Chondrocyte (in vitro differentiated cells): ENCODE measurements at regions not wholly inside any gene's neighbourhood (a gene's known extent, or its start where the extent isn't known, plus 50 kb on each side); places are given as distances from the start of the nearest gene placed in this dataset.

ENCODE experiments used
- DNase-seq: peaks from one replicate; pipeline ENCODE4 v3.0.0; 2021; ENCODE audit warnings: mixed read lengths, low spot score
- H3K27ac Mint-ChIP-seq: one replicate; pipeline ENCODE4 v1.8.0; 2021; ENCODE audit warnings: mild to moderate bottlenecking, moderate library complexity, mixed read lengths; ENCODE audit not compliant: unreplicated experiment
- H3K27me3 Mint-ChIP-seq: 2 replicates; pipeline ENCODE4 v1.8.0; 2021; ENCODE audit warnings: low read depth, mixed read lengths
- H3K36me3 Mint-ChIP-seq: 2 replicates; pipeline ENCODE4 v1.8.0; 2021; ENCODE audit warnings: low read depth, mixed read lengths
- H3K4me1 Mint-ChIP-seq: 2 replicates; pipeline ENCODE4 v1.8.0; 2021; ENCODE audit warnings: low read depth, mild to moderate bottlenecking, mixed read lengths
- H3K4me3 Mint-ChIP-seq: one replicate; pipeline ENCODE4 v1.8.0; 2021; ENCODE audit warnings: mild to moderate bottlenecking, moderate library complexity, mixed read lengths; ENCODE audit not compliant: unreplicated experiment
- H3K9me3 Mint-ChIP-seq: 2 replicates; pipeline ENCODE4 v1.8.0; 2021; ENCODE audit warnings: low read depth, mixed read lengths
- CTCF ChIP-seq: fragments of 200-600 bp; sonication (generic); IDR thresholded peaks from 2 replicates; pipeline ENCODE4 v1.5.0; 2021; ENCODE audit warnings: antibody characterized with exemption, mild to moderate bottlenecking, moderate library complexity

DNA sequence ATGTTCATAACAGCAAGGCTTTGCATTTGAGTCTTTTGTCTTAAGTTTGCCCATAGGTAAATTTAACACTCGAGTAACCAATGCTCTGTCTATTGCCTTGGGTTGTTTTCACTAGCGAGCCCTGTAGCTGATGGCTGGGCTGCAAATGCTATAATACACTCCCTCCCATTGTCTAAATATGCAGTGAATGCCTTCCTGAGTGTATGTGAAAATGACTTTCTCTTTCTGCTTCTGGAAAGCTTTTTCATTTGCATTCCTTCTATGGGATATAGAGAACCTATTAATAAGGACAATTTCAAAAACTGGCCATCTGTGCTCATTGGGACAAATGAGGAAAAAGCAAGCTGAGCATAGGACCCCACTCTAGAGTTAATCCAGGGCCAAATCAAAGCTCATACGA is 156.5 kb upstream of the FBXL4 start:
- no peak for DNase-seq
- no peak overlapping the region for H3K27ac Mint-ChIP-seq
- peaks cover 30% of the 10 kb centered on the region for H3K27me3 Mint-ChIP-seq
- H3K9me3 Mint-ChIP-seq, result peaks cover 3% of the 10 kb centered on the region
- H3K4me3 Mint-ChIP-seq, result no peak overlapping the region
- no peaks in the 10 kb centered on the region for H3K4me1 Mint-ChIP-seq
- no peaks in the 10 kb centered on the region for H3K36me3 Mint-ChIP-seq
- no peak for TF ChIP-seq CTCF

DNA sequence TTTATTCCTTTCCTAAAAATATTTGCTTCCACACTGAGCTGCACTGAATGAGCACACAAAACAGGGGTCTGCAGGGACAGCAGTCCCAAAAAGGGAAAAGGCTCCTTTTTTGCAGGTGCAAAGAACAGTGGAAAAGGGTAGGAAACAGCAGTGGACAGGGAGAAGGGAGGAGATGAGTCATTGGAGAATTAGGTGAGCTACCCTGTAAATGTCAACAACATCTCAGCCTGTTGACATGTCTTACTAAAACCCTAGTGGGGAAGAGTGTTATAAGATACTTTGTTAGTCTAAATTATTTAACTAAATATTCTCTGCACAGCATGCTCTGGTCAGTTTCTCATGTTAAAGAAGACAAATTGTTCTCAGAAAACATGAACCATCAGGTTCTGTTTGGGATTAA is 151.5 kb upstream of the FBXL4 start:
- DNase-seq, result no peak
- Mint-ChIP-seq H3K4me3 (no peak overlapping the region), H3K4me1 (no peaks in the 10 kb centered on the region), H3K9me3 (no peaks in the 10 kb centered on the region), H3K36me3 (no peaks in the 10 kb centered on the region), H3K27ac (peak overlapping the region; percentile 52), H3K27me3 (peaks cover 28% of the 10 kb centered on the region)
- no peak for TF ChIP-seq CTCF

GRCh38 chr6:99096170-99096569 is 148.4 kb upstream of the FBXL4 start:
- H3K36me3 Mint-ChIP-seq, result no peaks in the 10 kb centered on the region
- no peaks in the 10 kb centered on the region for H3K4me1 Mint-ChIP-seq
- no peak overlapping the region for H3K4me3 Mint-ChIP-seq
- TF ChIP-seq CTCF, result no peak
- H3K27ac Mint-ChIP-seq, result no peak overlapping the region
- peaks cover 37% of the 10 kb centered on the region for H3K27me3 Mint-ChIP-seq
- H3K9me3 Mint-ChIP-seq, result no peaks in the 10 kb centered on the region
- no peak for DNase-seq

- no peak overlapping the region for H3K27ac Mint-ChIP-seq
- no peaks in the 10 kb centered on the region for H3K36me3 Mint-ChIP-seq
- no peaks in the 10 kb centered on the region for H3K4me1 Mint-ChIP-seq
- H3K4me3 Mint-ChIP-seq, result no peak overlapping the region
- peaks cover 37% of the 10 kb centered on the region for H3K27me3 Mint-ChIP-seq
- no peaks in the 10 kb centered on the region for H3K9me3 Mint-ChIP-seq
- no peak for TF ChIP-seq CTCF
- DNase-seq, result no peak
These were observed 145.9 kb upstream of the FBXL4 start for GRCh38 chr6:99093456-99094190.

GRCh38 chr6:99092461-99092860 is 144.7 kb upstream of the FBXL4 start:
- no peaks in the 10 kb centered on the region for H3K4me1 Mint-ChIP-seq
- H3K36me3 Mint-ChIP-seq, result no peaks in the 10 kb centered on the region
- DNase-seq, result no peak
- no peak overlapping the region for H3K27ac Mint-ChIP-seq
- no peak overlapping the region for H3K4me3 Mint-ChIP-seq
- TF ChIP-seq CTCF, result no peak
- peaks cover 39% of the 10 kb centered on the region for H3K27me3 Mint-ChIP-seq
- no peaks in the 10 kb centered on the region for H3K9me3 Mint-ChIP-seq
